ENCODE measurements at regions not wholly inside any gene's neighbourhood (a gene's known extent, or its start where the extent isn't known, plus 50 kb on each side); places are given as distances from the start of the nearest gene placed in this dataset.
A peak's percentile ranks its signal among the peaks of the same experiment; 100 is the strongest.
"Not testable (repeated sequence)": the region's sequence is repeated elsewhere in the genome, so short reads cannot be mapped to it uniquely, and the experiment has no call there.

DNA sequence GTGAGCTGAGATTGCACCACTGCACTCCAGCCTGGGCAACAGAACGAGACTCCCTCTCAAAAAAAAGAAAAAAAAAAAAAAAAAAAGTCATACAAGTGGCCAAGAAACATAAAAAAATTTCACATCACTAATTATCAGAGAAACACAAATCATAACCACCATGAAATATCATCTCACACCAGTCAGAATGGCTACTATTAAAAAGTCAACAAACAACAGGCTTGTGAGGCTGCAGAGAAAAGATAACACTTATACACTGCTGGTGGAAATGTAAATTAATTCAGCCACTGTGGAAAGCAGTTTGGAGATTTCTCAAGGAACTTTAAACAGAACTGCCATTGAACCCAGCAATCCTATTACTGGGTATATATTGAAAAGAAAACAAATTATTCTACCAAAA lies 291.1 kb upstream of the MCTP2 start:
- DNase-seq: no peak

DNA sequence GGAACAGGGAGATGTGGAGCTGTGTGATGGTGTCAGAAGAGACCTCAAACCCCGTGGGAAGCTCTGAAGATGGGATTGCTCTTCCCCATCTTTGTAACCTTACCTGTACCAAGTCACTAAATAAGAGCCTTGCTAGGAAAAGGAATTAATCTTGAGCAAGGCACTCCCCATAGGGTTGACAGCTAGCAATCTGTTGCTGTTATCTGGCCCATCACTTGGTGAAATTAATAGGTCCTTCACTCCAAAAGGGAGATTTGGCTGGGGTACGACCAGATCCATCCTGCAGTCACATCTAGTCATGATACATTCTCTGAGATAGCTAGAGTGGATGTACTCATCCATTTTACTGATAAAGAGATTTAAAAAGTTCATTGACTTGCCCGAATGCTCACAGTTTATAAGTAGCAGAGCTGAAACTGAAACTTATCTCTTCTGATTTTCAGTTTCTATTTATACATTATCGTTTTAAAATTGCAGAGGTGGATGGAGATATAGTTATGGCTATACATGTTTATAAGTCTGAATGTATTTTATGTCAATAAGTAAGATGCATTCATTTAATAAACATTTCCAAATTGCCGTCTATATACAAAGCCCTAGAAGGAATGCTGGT lies 299.1 kb upstream of the MCTP2 start:
- DNase-seq: no peak

DNA sequence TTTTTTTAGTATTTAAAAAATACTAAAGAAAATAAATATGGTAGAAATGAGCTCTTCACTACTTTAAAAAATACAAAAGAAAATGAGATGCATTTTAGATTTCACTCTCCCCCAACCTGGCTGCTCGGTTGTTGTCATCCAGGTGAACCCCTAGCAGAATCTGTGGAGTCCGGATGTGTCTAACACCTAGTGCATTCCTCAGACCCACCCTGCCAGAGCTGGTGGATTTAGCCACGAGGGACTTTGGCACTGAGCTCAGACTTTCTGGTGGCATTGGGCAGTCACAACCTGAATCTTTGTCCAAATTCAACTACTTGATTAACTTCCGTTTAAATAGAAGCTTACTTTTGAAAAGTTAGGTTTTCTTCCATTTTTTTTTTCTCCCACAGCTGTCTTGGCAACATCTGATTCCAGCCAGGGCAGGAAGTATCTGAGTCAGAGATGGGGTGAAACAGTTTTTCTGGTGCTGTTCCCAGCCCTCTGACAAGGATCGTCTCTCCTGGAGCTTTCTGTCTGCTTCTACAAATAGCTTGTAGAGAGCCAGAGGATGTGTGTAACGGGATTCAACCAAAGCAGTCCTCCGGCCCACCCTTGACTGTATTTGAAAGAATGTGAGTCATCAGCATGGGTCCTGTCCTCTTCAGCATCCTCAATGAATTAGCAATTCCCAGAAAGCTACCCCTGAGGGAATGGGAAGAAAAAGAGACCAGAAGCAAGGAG lies 301.8 kb upstream of the MCTP2 start:
- DNase-seq: peak; percentile 99

DNA sequence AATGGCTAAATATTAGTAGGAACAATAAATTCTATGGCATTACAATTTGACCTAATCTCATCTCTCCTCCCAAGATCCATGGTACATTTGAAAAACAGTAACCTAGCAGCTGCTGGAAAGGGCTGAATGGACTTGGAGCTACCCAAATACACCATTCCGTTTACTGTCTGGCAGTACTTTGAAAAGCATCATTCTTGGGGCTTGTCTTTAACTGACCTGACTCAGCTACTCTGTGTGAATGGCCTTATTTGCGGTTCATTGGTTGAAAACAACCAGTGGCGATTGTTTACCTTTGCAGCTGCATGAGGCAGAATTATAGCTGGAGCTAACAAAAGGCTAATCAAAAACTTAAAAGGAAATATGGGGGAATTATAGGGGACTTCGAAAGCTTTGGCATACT lies 311.2 kb upstream of the MCTP2 start:
- DNase-seq: no peak

DNA sequence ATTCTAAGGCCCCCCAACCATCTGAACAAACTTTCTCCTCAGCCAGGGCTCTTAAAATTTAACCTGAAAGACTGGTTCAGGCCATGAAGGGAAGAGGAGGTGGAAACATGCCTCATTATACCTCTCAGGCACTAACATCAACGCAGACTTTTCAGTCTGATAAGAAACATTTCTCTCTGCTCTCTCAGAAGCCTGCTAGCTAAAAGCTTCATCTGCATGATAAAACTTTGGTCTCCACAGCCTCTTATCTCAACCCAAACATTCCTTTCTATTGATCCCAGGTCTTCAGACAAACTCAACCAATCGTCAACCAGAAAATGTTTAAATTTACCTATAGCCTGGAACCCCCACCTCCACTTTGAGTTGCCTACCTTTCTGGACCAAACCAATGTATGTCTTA lies 312.6 kb upstream of the MCTP2 start:
- not testable (repeated sequence) for DNase-seq

DNA sequence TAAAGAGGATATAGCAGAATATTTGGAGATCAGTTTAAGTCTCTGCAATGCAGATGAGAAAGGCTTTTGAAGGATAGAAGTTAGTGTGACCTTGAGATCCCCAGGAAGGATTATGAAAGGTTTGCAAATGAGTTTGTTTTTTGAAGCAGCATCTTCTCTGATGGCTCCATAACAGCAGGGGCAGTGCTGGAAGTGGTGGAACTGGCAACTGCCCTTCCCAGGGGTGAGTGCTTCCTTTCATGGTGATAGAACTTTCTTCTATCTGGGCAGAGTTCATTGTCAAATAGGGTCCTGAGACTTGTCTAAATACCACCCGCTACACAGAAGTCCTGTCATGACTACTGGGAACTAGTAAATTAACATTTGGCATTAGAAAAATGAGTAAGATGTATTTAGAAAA lies 314.2 kb upstream of the MCTP2 start:
- no peak for DNase-seq

DNA sequence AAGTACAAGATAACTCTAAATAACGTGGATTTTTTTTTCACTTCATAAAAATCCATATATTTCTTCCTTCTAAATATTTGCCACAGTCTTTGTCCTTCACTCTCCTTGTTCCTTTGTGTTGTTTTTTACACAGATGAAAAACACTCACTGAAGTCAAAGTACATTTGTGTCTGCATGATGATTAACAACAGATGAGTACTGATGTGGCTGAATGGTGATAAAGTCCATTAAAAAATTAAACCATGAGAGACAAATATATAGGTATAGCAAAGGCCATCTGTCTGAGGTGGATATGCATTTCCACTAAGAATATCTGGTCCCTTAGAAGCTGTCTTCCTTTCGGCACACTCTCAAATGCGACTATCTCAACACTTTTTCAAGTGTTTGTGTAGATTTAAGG lies 317.5 kb upstream of the MCTP2 start:
- DNase-seq: no peak

DNA sequence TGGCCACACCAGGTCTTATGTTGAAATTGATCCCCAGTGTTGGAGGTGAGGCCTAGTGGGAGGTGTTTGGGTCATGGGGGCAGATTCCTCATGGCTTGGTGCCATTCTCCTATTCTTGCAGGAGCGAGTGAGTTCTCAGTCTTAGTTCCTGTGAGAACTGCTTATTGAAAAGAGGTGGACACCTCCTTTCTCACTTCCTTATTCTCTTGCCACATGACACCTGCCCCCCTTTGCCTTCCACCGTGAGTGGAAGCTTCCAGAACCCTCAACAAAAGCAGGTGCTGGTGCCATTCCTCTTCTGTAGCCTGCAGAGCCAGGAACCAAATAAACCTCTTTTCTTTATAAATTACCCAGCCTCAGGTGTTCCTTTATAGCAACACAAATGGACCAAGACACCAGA lies 318.1 kb upstream of the MCTP2 start:
- no peak for DNase-seq

DNA sequence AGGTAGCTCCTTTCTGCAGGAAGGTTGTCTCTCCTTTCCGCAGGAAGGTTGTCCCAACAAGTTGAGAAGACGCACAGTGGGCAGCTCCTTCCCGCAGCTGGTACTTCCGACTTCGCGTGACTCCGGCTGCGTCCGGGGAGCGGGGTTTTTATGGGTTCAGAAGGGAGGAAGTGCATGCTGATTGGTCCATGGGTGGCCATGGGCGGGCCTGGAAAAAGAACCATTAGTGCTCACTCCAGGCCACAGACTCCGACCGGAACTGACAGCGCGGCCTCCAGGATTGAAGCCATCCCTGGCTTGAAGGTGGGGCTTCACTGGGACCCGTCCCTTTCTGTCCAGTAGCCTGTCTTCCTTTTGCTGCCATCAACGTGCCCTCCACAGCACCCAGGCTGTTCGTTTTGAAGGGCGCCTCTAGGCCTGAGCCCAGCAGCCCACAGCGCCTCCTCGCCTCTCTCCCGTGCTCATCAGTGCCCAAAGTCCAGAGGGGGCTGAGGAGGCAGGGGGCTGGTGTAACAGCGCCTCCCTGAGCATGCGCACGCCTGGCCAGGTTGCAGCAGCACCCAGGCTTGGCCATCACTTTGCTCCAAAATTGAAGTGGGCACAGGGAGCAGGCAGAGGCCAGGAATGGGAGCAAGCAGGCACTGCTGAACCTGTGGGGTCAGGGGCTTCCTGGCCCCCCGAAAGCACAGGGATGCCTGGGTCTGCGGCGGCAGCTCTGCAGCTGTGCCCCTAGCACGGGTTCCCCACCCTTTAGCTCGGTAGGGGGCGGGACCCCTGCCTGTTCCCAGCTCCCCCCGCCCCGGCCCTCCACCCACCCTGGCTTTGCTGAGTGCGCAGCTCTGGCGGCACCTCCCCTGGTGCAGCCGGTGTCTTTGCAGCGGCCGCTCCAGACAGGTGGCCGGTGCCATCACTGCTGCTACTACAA lies 330.6 kb upstream of the MCTP2 start:
- no peak for DNase-seq

DNA sequence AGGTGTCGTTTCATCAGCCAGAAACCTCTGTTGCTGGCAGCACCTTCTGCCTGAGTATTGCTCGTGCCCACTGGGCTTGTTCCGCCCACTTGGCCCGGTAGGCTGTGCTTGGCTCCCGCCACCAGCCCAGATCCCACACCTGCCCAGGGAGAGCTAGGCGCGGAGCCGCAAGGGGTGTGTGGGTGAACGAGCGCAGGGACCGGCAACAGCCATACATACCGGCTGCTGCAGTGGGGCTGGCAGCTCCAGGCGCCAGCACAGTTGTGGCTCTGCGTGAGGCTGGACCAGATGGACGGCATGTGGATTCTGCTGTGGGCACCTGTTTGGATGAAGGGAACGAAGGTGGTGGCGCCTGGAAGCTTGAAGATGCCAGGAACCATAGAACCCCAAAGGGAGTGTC lies 331.5 kb upstream of the MCTP2 start:
- DNase-seq: no peak

DNA sequence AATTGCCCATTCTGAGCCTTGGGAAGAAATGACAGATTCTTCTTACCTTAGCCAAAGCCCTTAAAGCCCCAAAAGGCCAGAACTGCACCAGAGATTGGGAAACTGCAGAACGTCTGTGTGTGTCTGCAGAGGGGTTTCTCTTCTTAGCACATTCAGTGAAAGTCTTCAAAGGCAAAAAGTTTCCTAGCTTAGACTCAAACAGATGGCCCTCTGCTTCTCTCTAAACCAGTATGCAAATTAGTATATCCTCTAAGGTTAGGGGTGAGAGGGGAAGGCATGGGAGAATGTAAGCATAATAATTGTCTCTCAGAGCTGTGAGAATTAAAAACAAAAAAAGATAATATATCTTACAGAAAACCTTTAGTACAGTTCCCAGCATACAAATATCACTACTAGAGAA lies 334.0 kb upstream of the MCTP2 start:
- DNase-seq: no peak

DNA sequence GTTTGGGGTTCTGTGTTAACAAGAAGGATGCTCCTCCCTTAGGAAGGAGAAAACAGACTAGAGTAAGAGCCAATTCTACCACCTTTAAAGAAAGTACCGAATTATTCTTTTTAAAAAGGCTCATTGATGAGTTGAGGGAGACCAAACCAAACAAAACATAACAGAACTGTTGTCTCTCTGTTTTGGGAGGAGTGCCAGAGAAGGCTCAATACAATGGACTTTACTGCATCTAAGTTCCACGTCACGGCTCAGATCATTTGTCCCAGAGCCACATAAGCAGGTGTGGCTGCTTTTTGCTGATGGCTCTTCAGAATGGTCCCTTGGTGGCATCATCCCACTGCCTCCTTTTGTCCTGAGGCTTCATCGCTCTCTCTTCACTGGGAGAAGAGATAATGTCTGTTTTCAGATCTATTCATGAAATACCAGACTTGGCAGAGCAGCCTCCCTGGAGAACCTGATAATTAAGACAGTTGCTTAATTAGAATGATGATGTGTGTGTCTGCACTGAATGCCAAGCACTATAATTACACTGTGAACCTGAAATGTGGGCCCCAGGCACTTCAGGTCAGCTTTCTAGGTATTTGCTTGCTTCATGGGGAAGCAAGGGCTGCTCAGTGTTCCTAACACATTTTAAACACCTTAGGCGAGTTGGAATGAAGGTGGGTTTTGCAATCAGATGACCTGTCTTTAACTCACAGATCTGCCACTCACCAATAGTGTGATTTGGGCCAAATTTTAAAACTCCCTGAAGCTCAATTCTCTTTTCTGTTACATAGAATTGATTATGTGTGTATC lies 335.2 kb upstream of the MCTP2 start:
- DNase-seq: no peak

DNA sequence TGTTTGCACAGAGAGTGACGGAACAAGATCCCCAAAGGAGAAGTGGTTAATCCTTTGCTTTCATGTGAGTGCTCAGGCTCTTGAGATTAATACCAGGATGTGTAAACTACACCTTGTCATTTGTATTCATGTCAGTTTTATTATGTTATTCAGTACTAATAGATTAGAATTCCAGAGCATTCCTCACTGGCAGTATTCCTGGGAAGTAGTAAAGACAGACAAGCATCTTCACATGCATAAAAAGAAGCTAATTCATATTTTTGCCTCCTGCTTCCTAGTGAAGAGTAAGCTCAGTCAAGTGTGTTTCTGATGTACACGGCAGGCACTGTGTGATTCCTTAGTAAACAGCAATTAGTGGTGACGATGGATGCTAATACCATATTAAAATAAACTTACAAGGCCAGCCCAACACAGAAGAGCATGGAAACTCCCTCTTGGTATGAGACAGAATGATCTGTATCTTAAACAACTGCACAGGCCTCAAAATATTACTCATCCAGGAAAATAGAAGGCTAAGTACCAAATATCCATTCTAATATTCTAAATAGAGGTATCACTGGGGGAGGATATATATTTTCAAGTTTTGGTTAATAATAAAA lies 336.8 kb upstream of the MCTP2 start:
- no peak for DNase-seq

DNA sequence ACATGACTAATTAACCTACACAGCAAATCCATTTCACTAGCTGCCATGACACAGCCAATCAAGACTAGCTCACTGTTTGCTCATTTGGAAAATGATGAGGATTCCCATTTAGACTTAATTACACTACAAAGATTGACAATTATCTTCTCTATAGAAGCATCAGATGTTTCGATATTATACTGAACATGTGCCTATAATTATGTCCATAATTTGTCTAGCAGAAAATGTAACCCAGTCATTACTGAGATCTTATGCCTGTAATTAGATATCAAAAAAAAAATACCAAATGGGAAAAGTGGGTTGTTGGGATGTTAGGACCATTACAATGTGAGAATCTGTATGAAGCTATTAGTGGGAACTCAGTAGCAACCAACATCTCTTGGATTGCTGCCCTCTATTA lies 344.2 kb upstream of the MCTP2 start:
- DNase-seq: no peak

DNA sequence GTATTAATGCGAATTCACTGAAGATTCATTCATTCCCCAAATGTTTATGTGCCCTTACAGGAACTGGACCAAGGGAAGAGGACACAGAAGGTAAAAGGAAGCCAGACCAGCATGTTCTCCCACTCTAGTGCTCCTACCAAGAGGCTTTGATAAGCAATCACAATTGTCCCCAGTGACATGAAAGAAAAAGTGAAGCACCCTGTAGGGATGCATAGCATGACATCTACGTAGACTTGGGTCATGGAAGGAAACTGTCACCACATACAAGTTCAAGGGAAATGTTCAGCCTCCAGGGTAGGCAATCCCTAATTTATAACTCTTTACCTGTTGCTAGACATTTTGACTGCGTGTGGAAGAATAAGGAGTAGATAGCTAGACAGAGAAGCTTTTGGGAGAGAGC lies 348.6 kb upstream of the MCTP2 start:
- no peak for DNase-seq

DNA sequence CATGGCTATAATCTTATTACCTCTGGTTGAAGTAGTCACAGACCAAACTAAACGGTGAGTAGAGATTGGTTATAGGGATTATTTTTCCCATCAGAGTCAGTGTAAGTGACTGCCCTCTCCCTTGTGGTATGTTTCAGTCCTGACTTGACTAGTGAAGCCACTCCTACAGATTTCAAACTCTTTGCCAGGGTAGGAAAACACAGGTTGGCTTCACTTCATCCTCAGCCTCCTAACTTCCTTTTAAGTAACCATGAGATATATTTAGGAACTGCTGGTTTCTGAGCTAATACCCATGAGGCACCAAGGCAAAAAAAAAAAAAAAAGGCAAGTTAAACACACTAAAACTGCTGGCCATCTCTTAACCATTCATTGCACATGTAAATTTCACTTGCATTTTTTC lies 349.2 kb upstream of the MCTP2 start:
- no peak for DNase-seq

DNA sequence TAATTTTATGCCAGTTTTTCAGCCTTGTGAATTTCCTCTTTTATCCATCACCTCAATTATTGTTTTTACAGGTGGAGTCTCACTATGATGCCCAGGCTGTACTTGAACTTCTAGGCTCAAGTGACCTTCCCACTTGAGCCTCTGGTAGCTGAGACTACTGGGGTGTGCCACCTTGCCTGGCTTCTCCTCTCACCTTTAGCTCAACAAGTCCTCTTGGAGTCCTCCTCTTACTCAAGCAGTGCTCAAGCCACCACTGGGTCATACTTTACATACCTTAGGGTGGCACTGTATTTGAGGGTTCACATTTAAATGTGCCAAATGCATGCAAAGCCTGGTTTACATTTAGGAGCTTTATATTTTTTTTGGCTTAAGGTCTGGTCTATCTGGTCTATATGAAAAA lies 350.1 kb upstream of the MCTP2 start:
- DNase-seq: no peak

DNA sequence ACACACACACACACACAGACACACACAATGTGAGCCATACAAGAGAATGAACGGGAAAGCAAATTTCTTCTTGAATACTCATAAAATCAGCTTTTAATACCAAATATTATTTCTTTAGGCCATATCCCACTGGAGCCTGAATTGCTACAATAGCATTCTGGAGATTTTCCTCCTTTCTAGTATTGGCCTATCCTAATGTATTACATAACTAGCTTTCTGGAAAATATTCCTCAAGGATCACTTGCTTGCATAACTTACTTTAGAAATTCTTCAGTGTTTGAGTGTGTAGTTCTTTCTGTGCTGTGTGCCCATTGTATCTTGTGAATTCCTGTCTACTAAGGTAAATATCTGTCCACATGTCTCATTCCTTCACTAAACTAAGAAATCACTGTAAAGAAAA lies 351.0 kb upstream of the MCTP2 start:
- DNase-seq: no peak

DNA sequence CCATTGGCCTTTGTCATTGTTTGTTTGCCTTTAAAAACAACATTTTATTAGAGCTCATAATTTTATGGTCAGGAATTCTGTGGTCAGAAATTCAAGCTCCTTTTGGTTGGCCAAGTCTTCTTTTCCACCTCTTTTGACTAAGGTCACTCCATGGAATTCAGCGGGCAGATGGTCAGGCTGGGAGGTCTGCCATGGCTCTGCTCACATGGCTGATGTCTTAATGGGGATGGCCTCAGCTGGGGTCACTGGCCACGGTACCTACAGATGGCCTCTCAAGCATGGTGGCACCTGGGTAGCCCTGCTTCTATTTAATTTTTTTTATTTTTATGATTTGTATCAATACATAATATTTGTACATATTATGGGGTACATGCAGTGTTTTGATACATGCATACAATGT lies 360.8 kb upstream of the MCTP2 start:
- DNase-seq: no peak

DNA sequence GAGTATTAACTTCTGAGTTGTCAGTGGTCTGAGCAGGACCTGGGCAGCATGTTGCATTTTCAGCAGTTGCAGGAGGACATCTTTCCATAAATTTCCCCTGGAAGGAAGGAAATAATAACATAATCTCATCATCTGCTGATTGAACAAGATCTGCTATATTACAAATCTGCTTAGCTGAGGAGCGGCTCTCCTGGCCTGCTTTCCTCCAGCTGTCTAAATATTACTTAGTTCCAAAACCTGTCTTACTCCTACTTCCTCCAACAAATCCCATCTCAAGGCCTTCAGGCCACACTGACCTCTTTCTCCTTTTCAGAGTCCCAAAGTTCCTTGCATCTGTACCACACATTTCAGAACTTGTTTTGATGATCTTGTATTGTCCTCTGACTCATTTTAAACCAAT lies 364.4 kb upstream of the MCTP2 start:
- no peak for DNase-seq

DNA sequence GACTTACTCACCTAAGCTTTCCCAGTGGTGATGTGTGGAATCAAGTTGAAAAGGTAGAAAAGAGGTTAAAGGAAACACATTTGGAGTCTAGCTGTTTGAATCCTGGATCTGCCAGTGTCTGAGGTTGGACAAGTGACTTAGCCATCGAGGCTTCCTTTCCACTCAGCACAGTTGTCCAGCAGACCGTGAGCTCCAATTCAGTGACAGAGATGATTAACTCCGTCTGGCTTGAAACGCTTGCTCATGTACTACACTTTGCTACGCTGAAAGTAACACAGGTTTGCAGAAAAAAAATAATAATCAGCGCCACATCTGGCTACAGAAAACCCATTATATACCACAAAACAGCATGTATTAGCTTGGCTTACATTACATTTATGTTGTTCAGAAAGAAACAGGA lies 364.9 kb upstream of the MCTP2 start:
- no peak for DNase-seq

DNA sequence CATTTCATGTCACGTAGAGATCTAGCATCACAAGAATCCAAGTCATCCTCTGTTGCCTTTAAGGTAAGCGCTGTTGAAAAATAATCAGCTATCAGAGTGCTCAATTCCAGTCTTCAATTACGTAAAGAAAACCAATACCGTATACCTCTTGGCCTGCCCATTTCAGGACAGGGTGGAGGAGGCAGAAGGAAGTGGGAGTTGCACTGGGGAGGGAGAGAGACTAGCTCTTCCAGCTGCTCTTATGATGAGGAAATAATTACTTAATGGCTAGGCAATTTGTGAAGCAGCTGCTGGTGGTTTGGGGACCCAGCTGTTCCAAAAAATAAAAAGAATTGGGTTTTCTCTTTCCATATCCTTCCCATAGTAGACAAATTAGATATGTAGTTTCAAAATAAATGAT lies 365.8 kb upstream of the MCTP2 start:
- no peak for DNase-seq

DNA sequence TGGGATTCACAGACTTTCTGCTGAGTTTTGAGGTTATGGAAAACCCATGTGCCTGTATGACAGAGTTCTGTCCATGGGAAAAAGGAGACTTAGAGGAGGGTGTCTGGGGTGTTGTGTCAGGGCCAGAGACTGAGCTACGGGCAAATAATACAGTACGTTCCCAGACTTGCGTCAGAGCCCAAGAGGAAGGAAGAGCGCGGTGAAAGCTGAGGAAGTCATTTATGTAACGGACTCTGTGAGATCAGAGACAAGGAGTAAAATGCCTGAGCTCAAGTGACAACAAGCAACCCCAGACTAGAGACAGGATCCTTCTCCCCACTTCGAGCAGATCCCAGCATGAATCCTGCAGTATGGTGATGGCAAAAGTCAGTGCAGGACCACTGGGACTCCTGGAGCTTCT lies 368.6 kb upstream of the MCTP2 start:
- DNase-seq: no peak

Measured in fibroblast of upper back skin (primary cell).